HG02678 (cell line): ENCODE measurements at regions not wholly inside any gene's neighbourhood (a gene's known extent, or its start where the extent isn't known, plus 50 kb on each side); places are given as distances from the start of the nearest gene placed in this dataset.
"Not testable (repeated sequence)": the region's sequence is repeated elsewhere in the genome, so short reads cannot be mapped to it uniquely, and the experiment has no call there.

Experiments
- ATAC-seq: cut with Tn5 transposase; IDR thresholded peaks from one replicate; pipeline ENCODE4 v1.9.1; 2021; ENCODE audit warnings: mild to moderate bottlenecking, moderate library complexity; ENCODE audit not compliant: unreplicated experiment

DNA sequence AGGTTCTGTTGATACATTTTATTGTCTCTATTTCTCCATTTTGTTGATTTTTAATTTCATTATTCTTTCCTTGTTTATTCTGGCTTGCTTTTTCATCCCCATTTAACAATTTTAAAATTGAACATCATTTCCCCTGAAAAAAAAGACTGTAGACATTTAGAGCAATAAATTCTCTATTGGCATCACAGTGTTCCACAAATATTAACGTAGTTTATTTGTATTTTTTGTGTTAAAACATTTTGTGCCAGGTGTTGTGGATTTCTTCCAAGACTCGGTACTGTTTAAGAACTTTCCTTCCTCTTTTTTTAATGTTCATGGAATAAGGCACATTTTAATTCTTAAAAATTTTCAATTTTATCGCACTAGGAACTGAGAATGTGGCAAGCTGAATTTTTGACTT, 156.1 kb upstream of the NPY start:
- ATAC-seq: no peak

- ATAC-seq: no peak
Observed at GRCh38 chr7:24129597-24129996, 154.4 kb upstream of the NPY start.

GRCh38 chr7:24130631-24131030, 153.4 kb upstream of the NPY start:
- no peak for ATAC-seq

DNA sequence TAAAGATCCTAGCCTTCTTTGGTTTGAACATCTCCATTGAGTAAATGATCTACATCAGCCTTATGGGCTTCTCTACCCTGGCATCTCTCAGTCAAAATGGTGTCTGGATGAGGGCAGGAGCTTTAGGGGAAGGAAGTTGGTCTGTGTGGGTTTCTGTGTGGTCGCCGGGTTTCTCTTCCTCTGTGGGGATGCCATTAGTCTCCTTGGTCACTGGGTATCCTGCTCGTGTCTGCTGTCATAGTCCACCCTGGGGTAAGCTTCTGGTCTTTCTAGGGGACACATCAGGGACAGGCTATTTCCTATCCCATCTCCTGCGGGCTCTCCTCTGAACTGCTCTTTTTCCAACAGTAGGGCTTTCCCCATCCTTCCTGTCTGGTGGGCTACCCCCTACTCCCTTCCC, 150.3 kb upstream of the NPY start:
- ATAC-seq: peak; percentile 45

DNA sequence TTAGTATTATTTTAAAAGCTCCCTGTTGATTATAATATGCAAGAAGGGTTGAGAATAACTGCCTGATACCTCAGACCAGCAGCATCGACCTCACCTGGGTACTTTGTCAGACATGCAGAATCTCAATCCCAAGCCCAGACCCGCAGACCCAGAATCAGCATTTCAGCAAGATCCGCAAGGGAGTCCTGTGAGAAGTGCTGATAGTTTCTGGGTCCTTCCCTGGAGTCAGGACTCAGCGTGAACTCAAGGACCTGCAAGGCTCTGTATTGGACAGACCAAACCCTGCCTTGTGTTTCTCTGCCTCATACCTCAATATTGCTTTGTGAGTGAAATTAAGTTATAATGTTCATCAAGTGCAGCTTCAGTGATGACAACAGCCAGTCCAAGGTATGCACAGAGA, 149.5 kb upstream of the NPY start:
- no peak for ATAC-seq

DNA sequence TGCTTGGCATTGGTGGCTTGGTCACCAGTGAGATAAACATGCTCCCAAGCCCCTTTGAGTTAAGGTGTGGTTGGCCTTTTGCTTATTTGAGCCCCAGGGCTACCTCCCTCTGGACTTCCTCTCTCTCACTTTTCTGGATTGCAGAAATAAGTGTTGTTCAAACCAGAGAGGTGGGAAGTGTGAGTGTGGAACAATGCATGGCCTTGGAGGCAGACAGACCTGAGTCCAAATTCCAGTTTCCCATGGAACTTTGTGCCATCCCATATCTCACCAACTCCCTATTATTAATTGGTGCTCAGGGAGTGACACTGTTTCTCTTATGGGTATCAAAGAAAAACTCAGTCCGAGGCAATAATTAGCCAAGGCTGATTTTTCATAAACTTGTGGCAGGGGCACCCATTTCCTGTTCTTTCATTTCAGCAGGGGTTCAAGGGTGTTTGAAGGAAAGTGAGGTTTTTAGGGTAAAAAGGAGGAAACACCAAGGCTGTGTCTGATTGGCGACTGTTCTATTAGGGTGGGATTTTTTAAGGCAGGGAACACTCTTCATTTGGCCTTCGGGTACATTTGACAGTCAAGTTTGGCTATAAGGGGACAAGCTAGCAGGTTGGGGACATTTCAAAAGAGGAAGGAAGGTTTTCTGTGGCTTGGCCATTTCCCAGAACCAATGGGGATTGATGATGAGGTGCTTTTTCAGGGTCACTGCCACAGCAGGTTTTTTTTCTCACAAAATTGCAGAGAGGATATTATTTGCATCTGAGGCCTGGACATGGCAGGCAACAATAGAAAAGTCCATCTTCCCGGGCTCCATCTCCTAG, 148.8 kb upstream of the NPY start:
- ATAC-seq: peak; percentile 67

GRCh38 chr7:24137338-24137737, 146.7 kb upstream of the NPY start:
- ATAC-seq: no peak

- ATAC-seq: no peak
Observed at GRCh38 chr7:24138343-24138742, 145.6 kb upstream of the NPY start.

DNA sequence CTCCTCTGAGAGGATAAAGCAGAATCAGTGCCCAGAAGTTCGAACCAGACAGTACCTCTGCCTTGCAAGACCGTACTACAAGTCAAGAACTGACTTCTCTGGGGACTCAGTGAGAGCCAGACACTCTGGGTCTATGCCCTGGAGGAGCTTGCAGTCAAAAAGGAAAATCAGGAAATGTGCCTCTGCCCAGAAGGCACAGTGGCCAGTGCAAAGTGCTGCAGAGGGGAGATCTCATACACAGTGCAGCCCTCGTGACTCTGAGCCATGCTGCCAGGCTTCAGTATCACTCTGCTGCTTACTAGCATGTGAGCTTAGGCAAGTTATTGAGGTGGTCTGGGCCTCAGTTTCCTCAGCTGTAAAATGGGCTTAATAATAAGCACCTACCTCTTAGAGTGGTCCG, 144.0 kb upstream of the NPY start:
- ATAC-seq: no peak

DNA sequence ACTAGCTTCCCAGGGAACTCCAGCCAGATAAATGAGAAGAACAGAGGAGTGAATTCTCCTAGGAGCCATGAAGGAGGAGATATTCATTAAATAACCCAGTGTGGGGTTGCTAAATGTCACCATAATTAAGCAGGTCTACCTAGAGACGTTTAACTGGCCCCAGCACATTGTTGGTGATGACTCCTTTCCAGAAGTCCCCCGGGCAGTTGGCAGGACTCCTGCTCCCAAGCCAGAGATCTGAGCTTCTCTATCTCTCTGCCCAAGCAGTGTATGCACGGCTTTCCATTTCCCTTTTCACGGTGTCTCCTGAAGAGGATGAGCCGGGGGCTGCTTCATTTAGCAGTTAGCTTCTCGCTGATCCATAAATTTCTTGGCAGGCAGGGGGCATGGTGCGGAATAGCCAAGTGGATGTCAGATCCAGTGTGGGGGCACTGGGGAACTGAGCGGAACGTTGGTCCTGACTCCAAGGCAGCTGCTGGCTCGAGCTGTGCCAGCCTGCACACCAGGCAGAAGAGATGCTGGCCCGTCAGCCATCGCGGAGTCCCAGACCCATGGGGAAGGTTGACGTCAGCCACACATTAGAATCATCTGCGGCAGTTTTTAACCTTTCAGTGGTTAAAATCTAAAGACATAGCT, 142.0 kb upstream of the NPY start:
- no peak for ATAC-seq

- ATAC-seq: no peak
Observed at GRCh38 chr7:24143547-24143946, 140.4 kb upstream of the NPY start.

DNA sequence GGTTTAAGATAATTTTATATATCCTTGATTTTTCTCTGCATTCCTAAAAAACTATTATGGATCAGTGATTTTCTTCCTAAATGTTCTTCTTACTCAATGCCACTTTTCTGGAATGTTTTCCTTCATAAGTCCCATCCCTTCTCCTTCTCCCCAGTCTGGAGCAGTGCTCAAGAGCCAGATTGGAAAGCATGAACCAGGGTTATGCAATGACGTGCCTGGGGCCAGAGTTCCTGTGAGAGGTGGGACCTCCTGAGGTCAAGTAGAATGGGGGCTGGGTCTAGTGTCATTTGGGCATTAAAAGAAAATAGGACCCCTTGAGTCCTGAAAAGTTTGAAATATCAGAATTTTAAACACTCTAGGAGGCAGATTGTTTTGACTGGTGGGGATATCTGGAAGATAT, 132.0 kb upstream of the NPY start:
- ATAC-seq: no peak

GRCh38 chr7:24152356-24152755, 131.6 kb upstream of the NPY start:
- ATAC-seq: no peak

DNA sequence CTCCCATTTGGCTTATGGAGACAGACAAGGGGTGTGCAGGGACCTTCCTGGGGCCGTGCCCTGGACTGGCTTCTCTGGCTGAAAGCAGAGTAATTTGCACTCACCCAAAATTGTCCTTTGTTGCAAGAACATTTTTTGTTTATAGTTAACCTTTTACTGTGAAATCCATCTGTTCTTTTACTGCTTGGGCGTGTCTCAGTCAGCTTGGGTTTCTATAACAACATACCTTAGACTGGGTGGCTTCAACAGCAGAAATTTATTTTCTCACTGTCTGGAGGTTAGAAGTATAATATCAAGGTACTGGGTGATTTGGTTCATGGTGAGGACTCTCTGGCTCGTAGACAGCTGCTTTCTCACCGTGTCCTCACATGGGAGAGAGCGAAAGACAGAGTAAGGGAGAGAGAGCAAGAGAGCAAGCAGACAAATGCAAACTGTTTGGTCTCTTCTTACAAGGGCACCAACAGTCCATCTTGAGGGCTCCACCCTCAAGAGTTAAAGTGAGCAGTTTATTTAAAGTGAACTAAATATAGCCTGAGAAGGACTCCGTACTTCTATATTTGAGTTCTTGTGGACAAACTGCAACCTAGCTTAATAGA, 131.0 kb upstream of the NPY start:
- no peak for ATAC-seq

- no peak for ATAC-seq
Observed at GRCh38 chr7:24157666-24158065, 126.3 kb upstream of the NPY start.

GRCh38 chr7:24158975-24159374, 125.0 kb upstream of the NPY start:
- ATAC-seq: no peak

- no peak for ATAC-seq
Observed at GRCh38 chr7:24164401-24164800, 119.6 kb upstream of the NPY start.

- ATAC-seq: no peak
Observed at GRCh38 chr7:24169077-24169624, 114.8 kb upstream of the NPY start.

DNA sequence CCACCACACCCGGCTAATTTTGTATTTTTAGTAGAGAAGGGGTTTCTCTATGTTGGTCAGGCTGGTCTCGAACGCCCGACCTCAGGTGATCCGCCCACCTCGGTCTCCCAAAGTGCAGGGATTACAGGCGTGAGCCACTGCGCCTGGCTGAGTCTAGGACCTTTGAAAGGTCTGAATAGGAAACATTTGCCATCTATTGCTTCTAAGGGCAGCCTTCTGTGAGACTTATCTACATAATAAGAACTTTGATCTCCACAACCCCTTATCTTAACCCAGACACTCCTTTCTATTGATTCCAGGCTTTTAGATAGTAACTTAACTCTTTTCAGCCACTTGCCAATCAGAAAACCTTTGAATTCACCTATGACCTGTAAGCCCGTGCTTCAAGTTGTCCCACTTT, 112.0 kb upstream of the NPY start:
- ATAC-seq: not testable (repeated sequence)

DNA sequence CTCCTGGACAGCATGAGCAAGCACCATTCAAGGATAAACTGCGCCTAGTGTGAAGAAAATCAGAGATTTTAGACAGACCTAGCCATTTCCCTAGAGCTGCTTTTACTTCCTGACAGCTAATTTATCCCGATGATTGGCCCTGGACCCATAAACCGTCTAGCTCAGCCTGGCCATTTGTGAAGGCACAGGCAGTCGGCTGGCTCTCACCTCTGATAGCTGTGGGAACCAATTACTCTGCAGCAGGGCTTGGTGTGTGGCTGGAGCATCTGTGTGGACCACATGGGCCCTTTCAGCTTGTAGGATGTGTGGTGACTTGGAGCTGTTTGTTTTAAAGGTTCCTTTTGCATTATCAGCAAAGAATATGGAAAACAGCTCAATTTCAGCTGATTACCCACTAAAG, 111.1 kb upstream of the NPY start:
- ATAC-seq: no peak

GRCh38 chr7:24175603-24176002, 108.4 kb upstream of the NPY start:
- no peak for ATAC-seq
